Fibroblast of lung (primary cell): ENCODE measurements at regions not wholly inside any gene's neighbourhood (a gene's known extent, or its start where the extent isn't known, plus 50 kb on each side); places are given as distances from the start of the nearest gene placed in this dataset.

Source experiments
- DNase-seq, 2 donors: peaks; one replicate each; pipeline versions ENCODE4 v3.0.0 to v3.0.0-alpha.2; 2010; ENCODE audit warnings: low read depth in 2 of 2
- H2AFZ ChIP-seq: 2 replicates; pipeline ENCODE4 v1.5.1; 2012; ENCODE audit warnings: low read length, control low read depth, inconsistent platforms
- H3K27ac ChIP-seq: 2 replicates; pipeline ENCODE4 v1.5.1; 2011; ENCODE audit warnings: low read length, control low read depth; ENCODE audit not compliant: insufficient read depth
- H3K27me3 ChIP-seq: 2 replicates; pipeline ENCODE4 v1.5.1; 2011; ENCODE audit warnings: mild to moderate bottlenecking, low read length; ENCODE audit not compliant: control insufficient read depth, insufficient read depth
- H3K36me3 ChIP-seq: 2 replicates; pipeline ENCODE4 v1.5.1; 2011; ENCODE audit warnings: low read length; ENCODE audit not compliant: control insufficient read depth, insufficient read depth
- H3K4me1 ChIP-seq: 2 replicates; pipeline ENCODE4 v1.5.1; 2011; ENCODE audit warnings: low read length; ENCODE audit not compliant: control insufficient read depth, insufficient read depth; ENCODE audit errors: extremely low read depth
- H3K4me2 ChIP-seq: 2 replicates; pipeline ENCODE4 v1.5.1; 2011; ENCODE audit warnings: low read length, control low read depth; ENCODE audit not compliant: insufficient read depth; ENCODE audit errors: extremely low read depth
- H3K4me3 ChIP-seq, 4 experiments: fragments of 200-600 bp in 1 of 4; sonication (generic) in 1 of 4; replicated peaks in 1 of 4; 2 replicates each; pipeline ENCODE4 v1.5.1; 2011 to 2016; ENCODE audit warnings: low read length in 4 of 4, low read depth in 3 of 4, mild to moderate bottlenecking in 3 of 4, control low read depth in 2 of 4, inconsistent platforms in 1 of 4, mixed read lengths in 1 of 4; ENCODE audit not compliant: insufficient read depth in 1 of 4; ENCODE audit errors: control extremely low read depth in 1 of 4
- H3K79me2 ChIP-seq: 2 replicates; pipeline ENCODE4 v1.5.1; 2012; ENCODE audit warnings: mild to moderate bottlenecking, low read length, inconsistent platforms; ENCODE audit not compliant: control insufficient read depth, insufficient read depth
- H3K9ac ChIP-seq: 2 replicates; pipeline ENCODE4 v1.5.1; 2011; ENCODE audit warnings: mild to moderate bottlenecking, low read length, control low read depth; ENCODE audit not compliant: insufficient read depth
- H3K9me3 ChIP-seq: 2 replicates; pipeline ENCODE4 v1.5.1; 2012; ENCODE audit warnings: low read depth, low read length; ENCODE audit not compliant: control insufficient read depth, insufficient read depth
- H4K20me1 ChIP-seq: 2 replicates; pipeline ENCODE4 v1.5.1; 2011; ENCODE audit warnings: low read length; ENCODE audit not compliant: control insufficient read depth, insufficient read depth; ENCODE audit errors: extremely low read depth
- CTCF ChIP-seq, 2 donors: IDR thresholded peaks in 1 of 2; conservative IDR thresholded peaks in 1 of 2; 1 replicate in 1 of 2; 2 replicates in 1 of 2; pipeline ENCODE4 v1.5.1; 2011 to 2012; ENCODE audit warnings: low read length in 2 of 2, control low read depth in 1 of 2, inconsistent platforms in 1 of 2, low read depth in 1 of 2, mild to moderate bottlenecking in 1 of 2
- EZH2 ChIP-seq: IDR thresholded peaks from 2 replicates; pipeline ENCODE4 v1.5.1; 2012; ENCODE audit warnings: low read length, control low read depth, mild to moderate bottlenecking; ENCODE audit errors: missing control alignments

GRCh38 chr12:16880864-16881285 is 274.9 kb upstream of the LMO3 start:
- no peaks in the 10 kb centered on the region for H4K20me1 ChIP-seq
- no peak overlapping the region for H3K4me3 ChIP-seq
- H3K4me1 ChIP-seq = no peaks in the 10 kb centered on the region
- H3K9ac ChIP-seq = no peak overlapping the region
- no peak overlapping the region for H3K4me2 ChIP-seq
- TF ChIP-seq EZH2 (no peak), CTCF (conservative IDR thresholded peaks at IDR 0.05 in 1 of 2, IDR thresholded peaks at IDR 0.05 in 1 of 2; ENCODE audit: low read depth in 1 of 2, low read length in 2 of 2) (no peak)
- H3K9me3 ChIP-seq = no peaks in the 10 kb centered on the region
- no peaks in the 10 kb centered on the region for H3K27me3 ChIP-seq
- no peak overlapping the region for H3K27ac ChIP-seq
- no peaks in the 10 kb centered on the region for H3K36me3 ChIP-seq
- no peak for DNase-seq
- no peaks in the 10 kb centered on the region for H3K79me2 ChIP-seq
- H2AFZ ChIP-seq = no peak overlapping the region

GRCh38 chr12:16870845-16871244 is 264.9 kb upstream of the LMO3 start:
- no peak overlapping the region for H3K27ac ChIP-seq
- H3K4me2 ChIP-seq = no peak overlapping the region
- TF ChIP-seq EZH2 = no peak
- TF ChIP-seq CTCF (conservative IDR thresholded peaks at IDR 0.05 in 1 of 2, IDR thresholded peaks at IDR 0.05 in 1 of 2; ENCODE audit: low read depth in 1 of 2, low read length in 2 of 2) = no peak
- H3K4me3 ChIP-seq = no peak overlapping the region
- no peaks in the 10 kb centered on the region for H3K27me3 ChIP-seq
- no peaks in the 10 kb centered on the region for H3K4me1 ChIP-seq
- no peak overlapping the region for H3K9ac ChIP-seq
- H3K36me3 ChIP-seq = no peaks in the 10 kb centered on the region
- no peaks in the 10 kb centered on the region for H3K79me2 ChIP-seq
- no peaks in the 10 kb centered on the region for H3K9me3 ChIP-seq
- no peaks in the 10 kb centered on the region for H4K20me1 ChIP-seq
- DNase-seq = no peak
- no peak overlapping the region for H2AFZ ChIP-seq

GRCh38 chr12:16863742-16864141 is 257.8 kb upstream of the LMO3 start:
- Histone ChIP-seq H3K36me3 (no peaks in the 10 kb centered on the region), H3K79me2 (no peaks in the 10 kb centered on the region), H4K20me1 (no peaks in the 10 kb centered on the region), H3K27me3 (no peaks in the 10 kb centered on the region), H3K9me3 (no peaks in the 10 kb centered on the region), H3K4me3 (no peak overlapping the region), H3K4me2 (no peak overlapping the region), H3K4me1 (no peaks in the 10 kb centered on the region), H3K27ac (no peak overlapping the region), H3K9ac (no peak overlapping the region), H2AFZ (no peak overlapping the region)
- no peak for TF ChIP-seq CTCF (conservative IDR thresholded peaks at IDR 0.05 in 1 of 2, IDR thresholded peaks at IDR 0.05 in 1 of 2; ENCODE audit: low read depth in 1 of 2, low read length in 2 of 2)
- TF ChIP-seq EZH2 = no peak
- DNase-seq = no peak
